Caco-2 (cell line): ENCODE measurements at regions not wholly inside any gene's neighbourhood (a gene's known extent, or its start where the extent isn't known, plus 50 kb on each side); places are given as distances from the start of the nearest gene placed in this dataset.

Experiments used
- BruUV-seq: library from RNA; stranded (reverse); fragments of 400-500 nt; replicated peaks from 2 replicates; lab custom pipeline; 2021; lab: Mats Ljungman, UMichigan
- CTCF ChIA-PET: fragments of 300-600 bp; sonication (Branson Sonifier 250); formaldehyde crosslinking; loops from one replicate; lab custom pipeline; 2022; ENCODE audit warnings: antibody characterized with exemption; lab: Charles Lee
- POLR2A ChIA-PET: fragments of 300-600 bp; sonication (Branson Sonifier 250); formaldehyde crosslinking; loops from one replicate; lab custom pipeline; 2022; ENCODE audit warnings: antibody characterized with exemption; lab: Charles Lee
- DNase-seq, 2 experiments: peaks; one replicate each; pipeline versions ENCODE4 v3.0.0 to v3.0.0-alpha.2; 2020 to 2022
- H3K27me3 ChIP-seq: replicated peaks from 2 replicates; pipeline ENCODE4 v1.6.0; 2011; ENCODE audit warnings: low read length; ENCODE audit not compliant: control insufficient read depth, insufficient read depth
- H3K36me3 ChIP-seq: 2 replicates; pipeline ENCODE4 v1.5.1; 2011; ENCODE audit warnings: low read length; ENCODE audit not compliant: control insufficient read depth, insufficient read depth
- H3K4me1 ChIP-seq: fragments of 250-450 bp; sonication (Bioruptor Pico); 2 replicates; pipeline ENCODE4 v1.5.1; 2020; ENCODE audit warnings: mild to moderate bottlenecking
- H3K4me3 ChIP-seq: 2 replicates; pipeline ENCODE4 v1.5.1; 2011; ENCODE audit warnings: low read depth, mild to moderate bottlenecking, control low read depth, low read length
- H3K9me3 ChIP-seq: fragments of 250-450 bp; sonication (Bioruptor Pico); 2 replicates; pipeline ENCODE4 v1.5.1; 2020; ENCODE audit warnings: mild to moderate bottlenecking, moderate library complexity
- H3K27ac Mint-ChIP-seq: one replicate; pipeline ENCODE4 v1.8.0; 2022; ENCODE audit warnings: mixed read lengths; ENCODE audit not compliant: unreplicated experiment
- H3K27me3 Mint-ChIP-seq: one replicate; pipeline ENCODE4 v1.8.0; 2022; ENCODE audit warnings: mixed read lengths; ENCODE audit not compliant: insufficient read depth, unreplicated experiment
- H3K36me3 Mint-ChIP-seq: one replicate; pipeline ENCODE4 v1.8.0; 2022; ENCODE audit warnings: mild to moderate bottlenecking, mixed read lengths; ENCODE audit not compliant: insufficient read depth, unreplicated experiment
- H3K4me1 Mint-ChIP-seq: one replicate; pipeline ENCODE4 v1.8.0; 2022; ENCODE audit warnings: low read depth, mixed read lengths; ENCODE audit not compliant: unreplicated experiment
- H3K4me3 Mint-ChIP-seq: one replicate; pipeline ENCODE4 v1.8.0; 2022; ENCODE audit warnings: mild to moderate bottlenecking, moderate library complexity, mixed read lengths; ENCODE audit not compliant: unreplicated experiment
- H3K9me3 Mint-ChIP-seq: one replicate; pipeline ENCODE4 v1.8.0; 2022; ENCODE audit warnings: mixed read lengths; ENCODE audit not compliant: unreplicated experiment
- intact Hi-C: fragments of 100-400 bp; cut with micrococcal nuclease; formaldehyde crosslinking; loops from one replicate; pipeline ENCODE4 v1.10.0; 2022; ENCODE audit not compliant: unreplicated experiment
- TF ChIP-seq, protein P1 (sequence below), 2 experiments: fragments of 200-600 bp in 1 of 2; IDR thresholded peaks; 1 replicate in 1 of 2; 2 replicates in 1 of 2; pipeline versions ENCODE4 v1.5.1 to v1.8.0; 2011 to 2022; ENCODE audit warnings: antibody characterized with exemption in 1 of 2, control low read depth in 1 of 2, inconsistent platforms in 1 of 2, low read depth in 1 of 2, low read length in 1 of 2, mild to moderate bottlenecking in 1 of 2, moderate library complexity in 1 of 2; ENCODE audit not compliant: insufficient read depth in 1 of 2, severe bottlenecking in 1 of 2, unreplicated experiment in 1 of 2

DNA sequence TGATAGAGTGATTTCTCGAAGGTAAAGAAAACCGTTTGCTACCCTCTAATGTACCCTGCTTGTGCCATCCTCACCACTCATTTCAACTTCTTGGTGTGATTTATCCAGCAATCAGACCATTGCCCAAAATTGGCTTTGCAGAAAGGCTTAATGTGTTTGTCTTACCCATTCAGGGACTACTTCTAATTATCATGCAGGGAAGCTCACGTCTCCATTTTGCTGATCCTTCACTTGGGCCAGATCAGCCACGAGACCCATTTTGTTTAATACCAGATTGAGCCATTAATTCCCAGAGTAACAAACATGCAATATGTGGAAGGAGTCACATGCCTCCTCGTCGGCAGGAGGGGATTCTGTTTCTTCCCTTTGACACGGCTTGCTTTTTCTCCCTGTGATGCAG lies 51.1 kb upstream of the CRY1 start:
- Histone ChIP-seq H3K4me1 (no peaks in the 10 kb centered on the region), H3K36me3 (no peaks in the 10 kb centered on the region), H3K9me3 (no peaks in the 10 kb centered on the region), H3K4me3 (no peak overlapping the region), H3K27me3 (no peaks in the 10 kb centered on the region)
- intact Hi-C loops, result no loop called here
- CTCF ChIA-PET, result no interaction called here
- H3K27me3 Mint-ChIP-seq, result peaks cover 17% of the 10 kb centered on the region
- no peaks in the 10 kb centered on the region for H3K9me3 Mint-ChIP-seq
- DNase-seq, result no peak
- H3K36me3 Mint-ChIP-seq, result no peaks in the 10 kb centered on the region
- H3K27ac Mint-ChIP-seq, result no peak overlapping the region
- POLR2A ChIA-PET, result no interaction called here
- TF ChIP-seq, protein P1, sequence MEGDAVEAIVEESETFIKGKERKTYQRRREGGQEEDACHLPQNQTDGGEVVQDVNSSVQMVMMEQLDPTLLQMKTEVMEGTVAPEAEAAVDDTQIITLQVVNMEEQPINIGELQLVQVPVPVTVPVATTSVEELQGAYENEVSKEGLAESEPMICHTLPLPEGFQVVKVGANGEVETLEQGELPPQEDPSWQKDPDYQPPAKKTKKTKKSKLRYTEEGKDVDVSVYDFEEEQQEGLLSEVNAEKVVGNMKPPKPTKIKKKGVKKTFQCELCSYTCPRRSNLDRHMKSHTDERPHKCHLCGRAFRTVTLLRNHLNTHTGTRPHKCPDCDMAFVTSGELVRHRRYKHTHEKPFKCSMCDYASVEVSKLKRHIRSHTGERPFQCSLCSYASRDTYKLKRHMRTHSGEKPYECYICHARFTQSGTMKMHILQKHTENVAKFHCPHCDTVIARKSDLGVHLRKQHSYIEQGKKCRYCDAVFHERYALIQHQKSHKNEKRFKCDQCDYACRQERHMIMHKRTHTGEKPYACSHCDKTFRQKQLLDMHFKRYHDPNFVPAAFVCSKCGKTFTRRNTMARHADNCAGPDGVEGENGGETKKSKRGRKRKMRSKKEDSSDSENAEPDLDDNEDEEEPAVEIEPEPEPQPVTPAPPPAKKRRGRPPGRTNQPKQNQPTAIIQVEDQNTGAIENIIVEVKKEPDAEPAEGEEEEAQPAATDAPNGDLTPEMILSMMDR (IDR thresholded peaks at IDR 0.05; ENCODE audit: insufficient read depth in 1 of 2, low read depth in 1 of 2, low read length in 1 of 2, severe bottlenecking in 1 of 2, unreplicated experiment in 1 of 2), result no peak
- no peak overlapping the region for H3K4me3 Mint-ChIP-seq
- no TSS peak for BruUV-seq
- H3K4me1 Mint-ChIP-seq, result no peaks in the 10 kb centered on the region

DNA sequence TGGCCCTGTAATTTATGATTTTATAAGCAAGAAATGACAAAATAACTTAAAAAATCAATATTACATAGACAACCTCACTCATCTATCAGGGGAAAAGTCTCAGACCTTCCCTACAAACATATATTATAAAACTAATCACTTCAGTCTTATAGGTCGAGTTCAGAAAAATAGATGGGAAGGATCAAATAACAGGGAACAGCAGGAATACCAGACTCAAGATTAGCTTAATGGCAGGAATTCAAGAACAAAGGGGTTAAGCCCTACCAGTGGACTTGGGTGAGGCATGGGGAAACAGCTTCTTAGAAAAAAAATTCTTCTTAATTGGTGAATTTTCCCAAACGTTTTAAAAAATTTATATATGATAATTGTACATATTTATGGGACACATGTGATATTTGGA lies 51.6 kb upstream of the CRY1 start:
- POLR2A ChIA-PET, result no interaction called here
- no peaks in the 10 kb centered on the region for H3K4me1 Mint-ChIP-seq
- intact Hi-C loops, result no loop called here
- H3K9me3 ChIP-seq, result no peaks in the 10 kb centered on the region
- no peaks in the 10 kb centered on the region for H3K36me3 ChIP-seq
- no peak overlapping the region for H3K4me3 ChIP-seq
- no peaks in the 10 kb centered on the region for H3K36me3 Mint-ChIP-seq
- H3K4me1 ChIP-seq, result no peaks in the 10 kb centered on the region
- CTCF ChIA-PET, result no interaction called here
- H3K4me3 Mint-ChIP-seq, result no peak overlapping the region
- DNase-seq, result no peak
- H3K27ac Mint-ChIP-seq, result no peak overlapping the region
- no peaks in the 10 kb centered on the region for H3K9me3 Mint-ChIP-seq
- no peaks in the 10 kb centered on the region for H3K27me3 ChIP-seq
- peaks cover 17% of the 10 kb centered on the region for H3K27me3 Mint-ChIP-seq
- BruUV-seq, result no TSS peak
- TF ChIP-seq, protein P1 (IDR thresholded peaks at IDR 0.05; ENCODE audit: insufficient read depth in 1 of 2, low read depth in 1 of 2, low read length in 1 of 2, severe bottlenecking in 1 of 2, unreplicated experiment in 1 of 2), result no peak

DNA sequence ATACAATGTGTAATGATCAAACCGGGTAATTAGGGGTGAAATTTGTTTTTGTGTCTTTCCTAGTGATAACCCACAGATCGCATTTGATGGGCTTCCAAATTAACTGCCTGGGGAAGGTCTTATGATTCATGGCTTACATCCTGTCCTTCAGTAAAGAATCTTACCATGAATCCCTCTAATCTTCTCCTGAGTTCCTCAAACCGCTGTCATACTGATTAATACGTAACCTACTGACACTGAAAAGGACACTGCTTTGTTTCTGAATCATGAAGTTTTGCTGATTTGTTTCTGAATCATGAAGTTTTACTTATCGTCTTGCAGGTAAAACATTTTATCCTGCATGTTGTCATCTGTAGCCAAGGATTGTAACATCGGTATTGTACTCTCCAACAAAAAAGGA lies 52.0 kb upstream of the CRY1 start:
- Histone ChIP-seq H3K9me3 (no peaks in the 10 kb centered on the region), H3K36me3 (no peaks in the 10 kb centered on the region), H3K27me3 (no peaks in the 10 kb centered on the region), H3K4me1 (no peaks in the 10 kb centered on the region), H3K4me3 (no peak overlapping the region)
- TF ChIP-seq, protein P1 (IDR thresholded peaks at IDR 0.05; ENCODE audit: insufficient read depth in 1 of 2, low read depth in 1 of 2, low read length in 1 of 2, severe bottlenecking in 1 of 2, unreplicated experiment in 1 of 2), result no peak
- ChIA-PET CTCF (no interaction called here), POLR2A (no interaction called here)
- H3K27ac Mint-ChIP-seq, result no peak overlapping the region
- H3K4me1 Mint-ChIP-seq, result no peaks in the 10 kb centered on the region
- peaks cover 17% of the 10 kb centered on the region for H3K27me3 Mint-ChIP-seq
- H3K9me3 Mint-ChIP-seq, result no peaks in the 10 kb centered on the region
- no peak overlapping the region for H3K4me3 Mint-ChIP-seq
- intact Hi-C loops, result no loop called here
- BruUV-seq, result no TSS peak
- no peak for DNase-seq
- no peaks in the 10 kb centered on the region for H3K36me3 Mint-ChIP-seq
